HL-60 (cell line): ENCODE measurements at regions not wholly inside any gene's neighbourhood (a gene's known extent, or its start where the extent isn't known, plus 50 kb on each side); places are given as distances from the start of the nearest gene placed in this dataset.

Source experiments
- DNase-seq, 2 experiments: peaks; one replicate each; pipeline ENCODE4 v3.0.0-alpha.2; 2010 to 2020; ENCODE audit warnings: low read depth in 1 of 2, low spot score in 1 of 2
- H3K27ac ChIP-seq: fragments of 250-450 bp; sonication (Bioruptor Pico); replicated peaks from 2 replicates; pipeline ENCODE4 v1.5.1; 2020; ENCODE audit warnings: mild to moderate bottlenecking, moderate library complexity
- H3K27me3 ChIP-seq: fragments of 250-450 bp; sonication (Bioruptor Pico); 2 replicates; pipeline ENCODE4 v1.5.1; 2021; ENCODE audit warnings: mild to moderate bottlenecking, moderate library complexity; ENCODE audit not compliant: insufficient read depth, poor library complexity, severe bottlenecking
- H3K4me3 ChIP-seq: replicated peaks from 2 replicates; pipeline ENCODE4 v1.5.1; 2011; ENCODE audit warnings: mild to moderate bottlenecking, control low read depth, low read length; ENCODE audit not compliant: insufficient read depth
- GABPA ChIP-seq: IDR thresholded peaks from 2 replicates; pipeline ENCODE4 v1.6.1; 2012; ENCODE audit warnings: low read depth
- POLR2AphosphoS5 ChIP-seq: IDR thresholded peaks from 2 replicates; pipeline ENCODE4 v1.6.1; 2012; ENCODE audit warnings: low read depth
- REST ChIP-seq: IDR thresholded peaks from 2 replicates; pipeline ENCODE4 v1.6.1; 2012; ENCODE audit warnings: low read depth; ENCODE audit not compliant: insufficient replicate concordance
- SPI1 ChIP-seq: IDR thresholded peaks from 2 replicates; pipeline ENCODE4 v1.6.1; 2012; ENCODE audit warnings: low read depth, mild to moderate bottlenecking, borderline replicate concordance
- TF ChIP-seq, protein P1 (sequence below): IDR thresholded peaks from one replicate; pipeline ENCODE4 v1.5.1; 2011; ENCODE audit warnings: low read length, control low read depth, inconsistent platforms; ENCODE audit not compliant: insufficient read depth

- TF ChIP-seq, protein P1, sequence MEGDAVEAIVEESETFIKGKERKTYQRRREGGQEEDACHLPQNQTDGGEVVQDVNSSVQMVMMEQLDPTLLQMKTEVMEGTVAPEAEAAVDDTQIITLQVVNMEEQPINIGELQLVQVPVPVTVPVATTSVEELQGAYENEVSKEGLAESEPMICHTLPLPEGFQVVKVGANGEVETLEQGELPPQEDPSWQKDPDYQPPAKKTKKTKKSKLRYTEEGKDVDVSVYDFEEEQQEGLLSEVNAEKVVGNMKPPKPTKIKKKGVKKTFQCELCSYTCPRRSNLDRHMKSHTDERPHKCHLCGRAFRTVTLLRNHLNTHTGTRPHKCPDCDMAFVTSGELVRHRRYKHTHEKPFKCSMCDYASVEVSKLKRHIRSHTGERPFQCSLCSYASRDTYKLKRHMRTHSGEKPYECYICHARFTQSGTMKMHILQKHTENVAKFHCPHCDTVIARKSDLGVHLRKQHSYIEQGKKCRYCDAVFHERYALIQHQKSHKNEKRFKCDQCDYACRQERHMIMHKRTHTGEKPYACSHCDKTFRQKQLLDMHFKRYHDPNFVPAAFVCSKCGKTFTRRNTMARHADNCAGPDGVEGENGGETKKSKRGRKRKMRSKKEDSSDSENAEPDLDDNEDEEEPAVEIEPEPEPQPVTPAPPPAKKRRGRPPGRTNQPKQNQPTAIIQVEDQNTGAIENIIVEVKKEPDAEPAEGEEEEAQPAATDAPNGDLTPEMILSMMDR = no peak
- no peak for TF ChIP-seq REST
- Histone ChIP-seq H3K4me3 (no peak overlapping the region), H3K27me3 (no peaks in the 10 kb centered on the region), H3K27ac (no peak overlapping the region)
- DNase-seq = no peak
Observed at GRCh38 chr7:19322002-19322401, 176.8 kb upstream of the FERD3L start.

DNA sequence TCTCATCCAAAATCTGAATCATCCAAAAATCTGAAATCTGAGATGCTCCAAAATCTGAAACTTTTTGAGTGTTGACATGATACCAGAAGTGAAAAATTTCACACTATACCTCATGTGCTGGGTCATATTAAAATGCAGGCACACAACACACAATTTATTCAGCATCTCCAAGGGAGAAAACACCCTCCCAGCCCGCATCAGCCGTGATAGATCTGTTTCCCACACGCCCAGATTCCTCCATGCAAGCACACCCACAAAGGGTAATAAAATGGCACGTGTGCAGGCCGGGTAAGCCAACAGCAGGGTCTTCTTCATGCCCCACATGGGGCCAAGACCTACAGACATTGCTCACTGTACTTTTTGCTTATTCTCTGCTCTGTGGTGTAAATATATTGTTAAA, 173.1 kb upstream of the FERD3L start:
- H3K4me3 ChIP-seq = no peak overlapping the region
- TF ChIP-seq POLR2AphosphoS5 = no peak
- TF ChIP-seq, protein P1 = no peak
- no peak for TF ChIP-seq GABPA
- no peak for TF ChIP-seq SPI1
- TF ChIP-seq REST = no peak
- no peak overlapping the region for H3K27ac ChIP-seq
- no peaks in the 10 kb centered on the region for H3K27me3 ChIP-seq
- DNase-seq = no peak

GRCh38 chr7:19317461-19317860, 172.2 kb upstream of the FERD3L start:
- H3K27me3 ChIP-seq = no peaks in the 10 kb centered on the region
- H3K4me3 ChIP-seq = no peak overlapping the region
- no peak for TF ChIP-seq SPI1
- TF ChIP-seq GABPA = no peak
- no peak for TF ChIP-seq REST
- TF ChIP-seq, protein P1 = no peak
- no peak for TF ChIP-seq POLR2AphosphoS5
- no peak overlapping the region for H3K27ac ChIP-seq
- DNase-seq = no peak
